GM12878 (cell line): ENCODE measurements at regions not wholly inside any gene's neighbourhood (a gene's known extent, or its start where the extent isn't known, plus 50 kb on each side); places are given as distances from the start of the nearest gene placed in this dataset.

ENCODE experiments used
- ATAC-seq: fragments of 200-7000 bp; cut with Tn5 transposase; 3 replicates; pipeline ENCODE4 v1.9.1; 2020; ENCODE audit warnings: mild to moderate bottlenecking, moderate library complexity
- BruUV-seq: library from RNA; stranded (reverse); fragments of 400-500 nt; replicated peaks from 2 replicates; lab custom pipeline; 2021; lab: Mats Ljungman, UMichigan
- CTCF ChIA-PET: fragments of 300-600 bp; sonication (Branson Sonifier 250); formaldehyde crosslinking; extraction: SDS; loops from one replicate; lab custom pipeline; 2021; ENCODE audit warnings: inconsistent platforms; lab: Yijun Ruan, JAX
- POLR2A ChIA-PET: fragments of 350-600 bp; formaldehyde crosslinking; extraction: SDS; loops from one replicate; lab custom pipeline; 2021; ENCODE audit warnings: inconsistent platforms; lab: Charles Lee
- RAD21 ChIA-PET: fragments of 300-600 bp; sonication (Branson Sonifier 250); formaldehyde crosslinking; loops from one replicate; lab custom pipeline; 2023; ENCODE audit warnings: antibody characterized with exemption; ENCODE audit not compliant: unreplicated experiment; lab: Charles Lee
- SMC1A ChIA-PET: fragments of 300-600 bp; sonication (Branson Sonifier 250); formaldehyde crosslinking; loops from one replicate; lab custom pipeline; 2023; ENCODE audit not compliant: unreplicated experiment, uncharacterized antibody; lab: Charles Lee
- DNase-seq: peaks from one replicate; pipeline ENCODE4 v3.0.0-alpha.2; 2011; ENCODE audit warnings: low read depth, low spot score
- FAIRE-seq: peaks from 3 replicates; lab custom pipeline; 2011; peaks lifted over from hg19 to GRCh38; lab: Jason Lieb, UNC
- H2AFZ ChIP-seq: 2 replicates; pipeline ENCODE4 v1.6.0; 2011; ENCODE audit warnings: low read depth, low read length, control low read depth; ENCODE audit not compliant: control insufficient read depth
- H3K27ac ChIP-seq: 2 replicates; pipeline ENCODE4 v1.5.1; 2011; ENCODE audit warnings: control low read depth; ENCODE audit not compliant: control insufficient read depth, insufficient read depth
- H3K27me3 ChIP-seq, 2 experiments: replicated peaks in 1 of 2; 2 replicates each; pipeline versions ENCODE4 v1.6.0 to v1.6.1; 2011; ENCODE audit warnings: low read length in 1 of 2; ENCODE audit not compliant: control insufficient read depth in 2 of 2, insufficient read depth in 2 of 2
- H3K36me3 ChIP-seq, 2 experiments: 2 replicates each; pipeline ENCODE4 v1.5.1; 2011; ENCODE audit warnings: low read length in 1 of 2; ENCODE audit not compliant: control insufficient read depth in 2 of 2, insufficient read depth in 2 of 2
- H3K4me1 ChIP-seq: 2 replicates; pipeline ENCODE4 v1.6.1; 2011; ENCODE audit warnings: mild to moderate bottlenecking, low read length, moderate library complexity, mixed read lengths; ENCODE audit not compliant: control insufficient read depth, insufficient read depth
- H3K4me2 ChIP-seq: 2 replicates; pipeline ENCODE4 v1.6.0; 2011; ENCODE audit warnings: control low read depth; ENCODE audit not compliant: control insufficient read depth, insufficient read depth
- H3K4me3 ChIP-seq: fragments of 200-600 bp; sonication (generic); 2 replicates; pipeline ENCODE4 v1.5.1; 2016
- H3K79me2 ChIP-seq: 2 replicates; pipeline ENCODE4 v1.6.0; 2011; ENCODE audit warnings: low read length; ENCODE audit not compliant: control insufficient read depth, insufficient read depth
- H3K9ac ChIP-seq: 2 replicates; pipeline ENCODE4 v1.8.0; 2011; ENCODE audit warnings: low read length, control low read depth, mixed read lengths; ENCODE audit not compliant: control insufficient read depth, insufficient read depth
- H3K9me3 ChIP-seq: replicated peaks from 3 replicates; pipeline ENCODE4 v1.5.1; 2011; ENCODE audit warnings: mild to moderate bottlenecking, low read length; ENCODE audit not compliant: control insufficient read depth, insufficient read depth
- H4K20me1 ChIP-seq: 2 replicates; pipeline ENCODE4 v1.6.0; 2011; ENCODE audit not compliant: control insufficient read depth, insufficient read depth
- PAX8 ChIP-seq: fragments of 450-650 bp; IDR thresholded peaks from 2 replicates; pipeline ENCODE4 v1.6.1; 2017; ENCODE audit warnings: mild to moderate bottlenecking, moderate library complexity
- SIX5 ChIP-seq: IDR thresholded peaks from 2 replicates; pipeline ENCODE4 v1.6.1; 2011; ENCODE audit warnings: mild to moderate bottlenecking, low read depth, low read length, moderate library complexity; ENCODE audit not compliant: severe bottlenecking
- ZNF384 ChIP-seq: IDR thresholded peaks from 2 replicates; pipeline ENCODE4 v1.6.1; 2012; ENCODE audit warnings: low read depth, mild to moderate bottlenecking, low read length, improper control_type of control experiment, borderline replicate concordance
- WGBS: methylation state at CpG from one replicate; pipeline ENCODE4 v1.1.6; 2016; ENCODE audit warnings: low lambda C conversion rate; ENCODE audit not compliant: insufficient replicate concordance, insufficient coverage; ENCODE audit errors: missing lambda C conversion rate; 5-methylcytosine and 5-hydroxymethylcytosine counted together
- in situ Hi-C: fragments of 300-500 bp; cut with MboI; formaldehyde crosslinking; loops from 9 replicates; pipeline ENCODE4 v1.14.3; 2018; ENCODE audit warnings: mixed read lengths
- intact Hi-C: fragments of 100-400 bp; cut with micrococcal nuclease; formaldehyde crosslinking; loops from one replicate; pipeline ENCODE4 v1.14.2; 2022; ENCODE audit not compliant: unreplicated experiment
- TF ChIP-seq, protein P1 (sequence below): fragments of 450-650 bp; IDR thresholded peaks from 2 replicates; pipeline ENCODE4 v1.6.1; 2016; ENCODE audit warnings: mild to moderate bottlenecking, moderate library complexity, borderline replicate concordance
- TF ChIP-seq, protein P2 (sequence below): fragments of 150-350 bp; IDR thresholded peaks from 2 replicates; pipeline ENCODE4 v1.6.1; 2014; ENCODE audit warnings: mild to moderate bottlenecking, low read depth, low read length
- TF ChIP-seq, protein P3 (sequence below): fragments of 450-650 bp; IDR thresholded peaks from 2 replicates; pipeline ENCODE4 v1.6.1; 2017; ENCODE audit warnings: mild to moderate bottlenecking, moderate library complexity

DNA sequence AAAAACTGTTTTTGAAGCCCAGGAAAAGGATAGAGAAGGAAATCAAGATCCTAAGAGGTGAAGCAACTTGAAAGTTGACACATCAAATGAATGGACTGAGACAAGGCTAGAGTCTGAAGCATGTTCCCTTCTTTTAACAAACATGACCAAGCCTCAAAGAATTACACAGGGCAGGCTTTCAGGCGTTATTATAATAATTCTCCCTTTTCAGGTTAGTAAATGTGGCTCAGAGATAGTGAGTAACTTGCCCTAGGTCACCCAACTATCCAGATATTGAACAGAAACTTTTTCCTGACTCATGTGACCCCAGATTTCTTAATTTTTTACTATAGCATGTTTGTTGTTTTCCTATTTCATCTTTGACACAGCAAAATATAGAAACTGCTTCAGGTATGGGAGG is 91.7 kb downstream of the PPP1R2C start (continued):
- TF ChIP-seq, protein P1, sequence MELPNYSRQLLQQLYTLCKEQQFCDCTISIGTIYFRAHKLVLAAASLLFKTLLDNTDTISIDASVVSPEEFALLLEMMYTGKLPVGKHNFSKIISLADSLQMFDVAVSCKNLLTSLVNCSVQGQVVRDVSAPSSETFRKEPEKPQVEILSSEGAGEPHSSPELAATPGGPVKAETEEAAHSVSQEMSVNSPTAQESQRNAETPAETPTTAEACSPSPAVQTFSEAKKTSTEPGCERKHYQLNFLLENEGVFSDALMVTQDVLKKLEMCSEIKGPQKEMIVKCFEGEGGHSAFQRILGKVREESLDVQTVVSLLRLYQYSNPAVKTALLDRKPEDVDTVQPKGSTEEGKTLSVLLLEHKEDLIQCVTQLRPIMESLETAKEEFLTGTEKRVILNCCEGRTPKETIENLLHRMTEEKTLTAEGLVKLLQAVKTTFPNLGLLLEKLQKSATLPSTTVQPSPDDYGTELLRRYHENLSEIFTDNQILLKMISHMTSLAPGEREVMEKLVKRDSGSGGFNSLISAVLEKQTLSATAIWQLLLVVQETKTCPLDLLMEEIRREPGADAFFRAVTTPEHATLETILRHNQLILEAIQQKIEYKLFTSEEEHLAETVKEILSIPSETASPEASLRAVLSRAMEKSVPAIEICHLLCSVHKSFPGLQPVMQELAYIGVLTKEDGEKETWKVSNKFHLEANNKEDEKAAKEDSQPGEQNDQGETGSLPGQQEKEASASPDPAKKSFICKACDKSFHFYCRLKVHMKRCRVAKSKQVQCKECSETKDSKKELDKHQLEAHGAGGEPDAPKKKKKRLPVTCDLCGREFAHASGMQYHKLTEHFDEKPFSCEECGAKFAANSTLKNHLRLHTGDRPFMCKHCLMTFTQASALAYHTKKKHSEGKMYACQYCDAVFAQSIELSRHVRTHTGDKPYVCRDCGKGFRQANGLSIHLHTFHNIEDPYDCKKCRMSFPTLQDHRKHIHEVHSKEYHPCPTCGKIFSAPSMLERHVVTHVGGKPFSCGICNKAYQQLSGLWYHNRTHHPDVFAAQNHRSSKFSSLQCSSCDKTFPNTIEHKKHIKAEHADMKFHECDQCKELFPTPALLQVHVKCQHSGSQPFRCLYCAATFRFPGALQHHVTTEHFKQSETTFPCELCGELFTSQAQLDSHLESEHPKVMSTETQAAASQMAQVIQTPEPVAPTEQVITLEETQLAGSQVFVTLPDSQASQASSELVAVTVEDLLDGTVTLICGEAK: no peak

DNA sequence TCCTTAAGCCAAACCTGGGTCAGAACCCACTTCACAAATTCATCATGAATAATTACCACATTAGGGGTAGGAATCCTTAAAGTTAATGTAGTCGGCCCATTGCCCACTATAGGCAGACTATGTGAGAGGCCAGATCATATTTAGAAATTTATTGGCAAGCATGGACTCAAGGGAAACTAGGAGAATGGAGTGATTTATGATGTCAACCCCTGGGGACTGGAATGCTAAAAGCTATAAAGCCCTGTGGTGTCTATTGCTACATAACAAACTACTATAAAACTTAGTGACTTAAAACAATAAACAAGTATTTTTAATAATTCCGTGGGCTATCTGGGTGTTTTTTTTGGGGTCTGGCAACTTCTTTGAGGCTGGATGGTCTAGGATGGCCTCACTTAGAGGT is 93.9 kb downstream of the PPP1R2C start:
- no peaks in the 10 kb centered on the region for H3K4me1 ChIP-seq
- in situ Hi-C loops: no loop called here
- H3K79me2 ChIP-seq: no peaks in the 10 kb centered on the region
- ATAC-seq (no peak), FAIRE-seq (no peak), DNase-seq (no peak)
- POLR2A ChIA-PET: no interaction called here
- BruUV-seq: no TSS peak
- H3K4me2 ChIP-seq: no peak overlapping the region
- TF ChIP-seq, protein P2, sequence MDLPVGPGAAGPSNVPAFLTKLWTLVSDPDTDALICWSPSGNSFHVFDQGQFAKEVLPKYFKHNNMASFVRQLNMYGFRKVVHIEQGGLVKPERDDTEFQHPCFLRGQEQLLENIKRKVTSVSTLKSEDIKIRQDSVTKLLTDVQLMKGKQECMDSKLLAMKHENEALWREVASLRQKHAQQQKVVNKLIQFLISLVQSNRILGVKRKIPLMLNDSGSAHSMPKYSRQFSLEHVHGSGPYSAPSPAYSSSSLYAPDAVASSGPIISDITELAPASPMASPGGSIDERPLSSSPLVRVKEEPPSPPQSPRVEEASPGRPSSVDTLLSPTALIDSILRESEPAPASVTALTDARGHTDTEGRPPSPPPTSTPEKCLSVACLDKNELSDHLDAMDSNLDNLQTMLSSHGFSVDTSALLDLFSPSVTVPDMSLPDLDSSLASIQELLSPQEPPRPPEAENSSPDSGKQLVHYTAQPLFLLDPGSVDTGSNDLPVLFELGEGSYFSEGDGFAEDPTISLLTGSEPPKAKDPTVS: no peak
- TF ChIP-seq ZNF384 (no peak), PAX8 (no peak), SIX5 (no peak)
- TF ChIP-seq, protein P3, sequence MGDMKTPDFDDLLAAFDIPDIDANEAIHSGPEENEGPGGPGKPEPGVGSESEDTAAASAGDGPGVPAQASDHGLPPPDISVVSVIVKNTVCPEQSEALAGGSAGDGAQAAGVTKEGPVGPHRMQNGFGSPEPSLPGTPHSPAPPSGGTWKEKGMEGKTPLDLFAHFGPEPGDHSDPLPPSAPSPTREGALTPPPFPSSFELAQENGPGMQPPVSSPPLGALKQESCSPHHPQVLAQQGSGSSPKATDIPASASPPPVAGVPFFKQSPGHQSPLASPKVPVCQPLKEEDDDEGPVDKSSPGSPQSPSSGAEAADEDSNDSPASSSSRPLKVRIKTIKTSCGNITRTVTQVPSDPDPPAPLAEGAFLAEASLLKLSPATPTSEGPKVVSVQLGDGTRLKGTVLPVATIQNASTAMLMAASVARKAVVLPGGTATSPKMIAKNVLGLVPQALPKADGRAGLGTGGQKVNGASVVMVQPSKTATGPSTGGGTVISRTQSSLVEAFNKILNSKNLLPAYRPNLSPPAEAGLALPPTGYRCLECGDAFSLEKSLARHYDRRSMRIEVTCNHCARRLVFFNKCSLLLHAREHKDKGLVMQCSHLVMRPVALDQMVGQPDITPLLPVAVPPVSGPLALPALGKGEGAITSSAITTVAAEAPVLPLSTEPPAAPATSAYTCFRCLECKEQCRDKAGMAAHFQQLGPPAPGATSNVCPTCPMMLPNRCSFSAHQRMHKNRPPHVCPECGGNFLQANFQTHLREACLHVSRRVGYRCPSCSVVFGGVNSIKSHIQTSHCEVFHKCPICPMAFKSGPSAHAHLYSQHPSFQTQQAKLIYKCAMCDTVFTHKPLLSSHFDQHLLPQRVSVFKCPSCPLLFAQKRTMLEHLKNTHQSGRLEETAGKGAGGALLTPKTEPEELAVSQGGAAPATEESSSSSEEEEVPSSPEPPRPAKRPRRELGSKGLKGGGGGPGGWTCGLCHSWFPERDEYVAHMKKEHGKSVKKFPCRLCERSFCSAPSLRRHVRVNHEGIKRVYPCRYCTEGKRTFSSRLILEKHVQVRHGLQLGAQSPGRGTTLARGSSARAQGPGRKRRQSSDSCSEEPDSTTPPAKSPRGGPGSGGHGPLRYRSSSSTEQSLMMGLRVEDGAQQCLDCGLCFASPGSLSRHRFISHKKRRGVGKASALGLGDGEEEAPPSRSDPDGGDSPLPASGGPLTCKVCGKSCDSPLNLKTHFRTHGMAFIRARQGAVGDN: no peak
- H3K36me3 ChIP-seq: no peaks in the 10 kb centered on the region
- H2AFZ ChIP-seq: no peak overlapping the region
- 18% methylated on average over 2 of the region's 2 CpGs for WGBS
- SMC1A ChIA-PET: no interaction called here
- H4K20me1 ChIP-seq: no peaks in the 10 kb centered on the region
- no peaks in the 10 kb centered on the region for H3K9me3 ChIP-seq
- H3K4me3 ChIP-seq: no peak overlapping the region
- H3K9ac ChIP-seq: no peak overlapping the region
- CTCF ChIA-PET: no interaction called here
- intact Hi-C loops: no loop called here
- H3K27ac ChIP-seq: no peak overlapping the region
- H3K27me3 ChIP-seq: no peaks in the 10 kb centered on the region
- RAD21 ChIA-PET: no interaction called here
